Fibroblast of the aortic adventitia (primary cell): ENCODE measurements at regions not wholly inside any gene's neighbourhood (a gene's known extent, or its start where the extent isn't known, plus 50 kb on each side); places are given as distances from the start of the nearest gene placed in this dataset. TPM values are rescaled to one million over a fixed set of nuclear protein-coding genes. Genes with fewer than 3 reads are reported as not detected.

Source experiments
- DNase-seq: peaks from one replicate; pipeline ENCODE4 v3.0.0-alpha.2; 2010; ENCODE audit warnings: low read depth
- H3K4me3 ChIP-seq: 2 replicates; pipeline ENCODE4 v1.5.1; 2011; ENCODE audit warnings: low read depth, mild to moderate bottlenecking, control low read depth, low read length, moderate library complexity
- CTCF ChIP-seq: IDR thresholded peaks from 2 replicates; pipeline ENCODE4 v1.5.1; 2011; ENCODE audit warnings: mild to moderate bottlenecking, low read length, control low read depth, inconsistent platforms; ENCODE audit not compliant: insufficient read depth
- small RNA-seq: library from RNA; depleted of rRNA; stranded (forward); fragments of <200 nt; gene quantifications from one replicate; pipeline ENCODE3, GENCODE V24; 2012

GRCh38 chr7:124089621-124090020 is 56.8 kb upstream of the TMEM229A start:
- TF ChIP-seq CTCF = no peak
- DNase-seq = peak; percentile 44
- H3K4me3 ChIP-seq = no peak overlapping the region

DNA sequence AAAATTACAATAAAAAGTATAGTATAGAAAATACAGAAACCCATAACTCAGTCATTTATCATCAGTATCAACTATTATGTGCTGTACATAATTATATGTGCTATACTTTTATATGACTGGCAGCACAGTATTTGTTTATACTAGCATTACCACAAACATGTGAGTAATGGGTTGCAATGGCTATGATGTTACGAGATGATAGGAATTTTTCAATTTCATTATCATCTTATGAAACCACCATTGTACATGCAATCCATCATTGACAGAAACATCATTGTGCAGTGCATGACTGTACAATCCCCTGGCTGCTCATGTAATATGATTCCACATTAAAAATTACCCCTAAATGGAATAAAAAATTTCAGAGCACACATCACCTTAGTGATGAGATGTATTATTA is 55.7 kb upstream of the TMEM229A start:
- peak; percentile 31 for DNase-seq
- no peak overlapping the region for H3K4me3 ChIP-seq
- TF ChIP-seq CTCF = no peak

GRCh38 chr7:124086843-124087242 is 54.0 kb upstream of the TMEM229A start:
- no peak for TF ChIP-seq CTCF
- DNase-seq = peak; percentile 73
- H3K4me3 ChIP-seq = no peak overlapping the region

DNA sequence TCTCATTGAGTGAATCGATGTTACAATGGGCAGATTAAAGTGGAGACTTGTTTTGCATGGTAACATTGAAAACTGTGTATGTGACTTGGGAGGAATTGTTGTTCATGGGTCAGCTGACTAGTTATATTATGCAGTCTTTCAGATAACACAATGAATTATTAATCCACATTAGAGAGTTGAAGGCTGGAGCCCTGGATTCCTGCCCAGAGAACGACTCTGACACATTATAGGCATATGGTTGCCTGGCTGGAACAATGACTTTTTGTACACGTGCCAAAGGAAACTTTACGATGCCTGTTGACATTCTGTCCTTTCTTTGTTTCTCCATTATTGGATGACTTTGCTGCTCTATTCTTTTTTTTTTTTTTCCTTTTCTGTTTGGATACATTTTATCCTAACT is 52.3 kb upstream of the TMEM229A start:
- TF ChIP-seq CTCF = no peak
- DNase-seq = peak; percentile 90
- H3K4me3 ChIP-seq = no peak overlapping the region

DNA sequence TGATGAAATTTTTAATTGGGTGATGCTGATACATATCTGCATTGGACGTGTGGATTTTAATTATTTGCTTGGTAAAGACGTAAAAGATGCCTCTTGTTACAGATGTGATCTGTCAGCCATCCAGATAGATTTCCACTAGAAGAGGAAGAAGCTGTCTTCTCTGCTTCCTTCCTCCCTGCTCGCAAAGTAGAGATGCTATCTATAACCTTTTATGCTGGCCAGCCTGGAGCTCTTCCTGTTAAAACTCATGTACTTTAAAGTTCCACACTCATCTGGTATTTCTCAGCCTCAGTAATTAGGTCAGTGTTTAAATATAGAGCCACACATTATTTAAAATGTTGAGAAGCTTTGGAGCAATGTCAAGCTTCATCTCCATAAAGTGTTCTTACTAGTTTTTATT is 51.2 kb upstream of the TMEM229A start:
- no peak overlapping the region for H3K4me3 ChIP-seq
- peak; percentile 27 for DNase-seq
- no peak for TF ChIP-seq CTCF

Small RNAs in the stretch of these regions (small RNA-seq; reads per million reads assigned to genes)
- gene RNU6-102P = not detected
